MM.1S (cell line): ENCODE measurements at regions not wholly inside any gene's neighbourhood (a gene's known extent, or its start where the extent isn't known, plus 50 kb on each side); places are given as distances from the start of the nearest gene placed in this dataset.

Experiments used
- DNase-seq: peaks from one replicate; pipeline ENCODE4 v3.0.0-alpha.2; 2015
- H2AFZ ChIP-seq: fragments of 300-600 bp; sonication (generic); 2 replicates; pipeline ENCODE4 v1.6.0; 2016; ENCODE audit warnings: antibody characterized with exemption, low read length
- H3F3A ChIP-seq: fragments of 300-600 bp; sonication (generic); 2 replicates; pipeline ENCODE4 v1.6.1; 2016; ENCODE audit warnings: mild to moderate bottlenecking, antibody characterized with exemption, low read length, moderate library complexity, mixed read lengths; ENCODE audit not compliant: insufficient read depth
- H3K27ac ChIP-seq: fragments of 300-600 bp; sonication (generic); 2 replicates; pipeline ENCODE4 v1.5.1; 2016; ENCODE audit warnings: mild to moderate bottlenecking, low read length
- H3K27me3 ChIP-seq: fragments of 300-600 bp; sonication (generic); replicated peaks from 2 replicates; pipeline ENCODE4 v1.6.0; 2016; ENCODE audit warnings: low read length; ENCODE audit not compliant: insufficient read depth
- H3K36me3 ChIP-seq: fragments of 300-600 bp; sonication (generic); replicated peaks from 2 replicates; pipeline ENCODE4 v1.6.1; 2016; ENCODE audit warnings: mild to moderate bottlenecking, low read length, mixed read lengths; ENCODE audit not compliant: insufficient read depth
- H3K4me1 ChIP-seq: fragments of 300-600 bp; sonication (generic); 2 replicates; pipeline ENCODE4 v1.6.1; 2016; ENCODE audit warnings: low read length, mixed read lengths
- H3K4me2 ChIP-seq: fragments of 300-600 bp; sonication (generic); 2 replicates; pipeline ENCODE4 v1.6.0; 2016; ENCODE audit warnings: low read depth, low read length
- H3K4me3 ChIP-seq: fragments of 300-600 bp; sonication (generic); 2 replicates; pipeline ENCODE4 v1.5.1; 2016; ENCODE audit warnings: low read length, mixed read lengths
- H3K79me2 ChIP-seq: fragments of 300-600 bp; sonication (generic); 2 replicates; pipeline ENCODE4 v1.6.1; 2016; ENCODE audit warnings: mixed run types, low read length, mixed read lengths
- H3K9ac ChIP-seq: fragments of 300-600 bp; sonication (generic); 2 replicates; pipeline ENCODE4 v1.6.1; 2016; ENCODE audit warnings: low read length, mixed read lengths
- H3K9me2 ChIP-seq: fragments of 300-600 bp; sonication (generic); replicated peaks from 2 replicates; pipeline ENCODE4 v1.6.1; 2016; ENCODE audit warnings: mild to moderate bottlenecking, low read length, mixed read lengths; ENCODE audit not compliant: insufficient read depth
- H3K9me3 ChIP-seq: fragments of 300-600 bp; sonication (generic); replicated peaks from 2 replicates; pipeline ENCODE4 v1.6.1; 2016; ENCODE audit warnings: mild to moderate bottlenecking, low read length, mixed read lengths; ENCODE audit not compliant: insufficient read depth
- H4K20me1 ChIP-seq: fragments of 300-600 bp; sonication (generic); 2 replicates; pipeline ENCODE4 v1.6.1; 2016; ENCODE audit warnings: mild to moderate bottlenecking, low read length, moderate library complexity, mixed read lengths; ENCODE audit not compliant: insufficient read depth
- EZH2 ChIP-seq: fragments of 300-600 bp; sonication (generic); optimal IDR thresholded peaks from 2 replicates; pipeline ENCODE3; 2017; ENCODE audit warnings: low read depth, mild to moderate bottlenecking, antibody characterized with exemption, low read length, mixed read lengths
- EZH2phosphoT487 ChIP-seq: fragments of 300-600 bp; sonication (generic); IDR thresholded peaks from 2 replicates; pipeline ENCODE4 v1.6.1; 2018; ENCODE audit warnings: antibody characterized with exemption, low read length
- TF ChIP-seq, protein P1 (sequence below): fragments of 300-600 bp; sonication (generic); IDR thresholded peaks from 2 replicates; pipeline ENCODE4 v1.5.1; 2016; ENCODE audit warnings: antibody characterized with exemption, low read length, mixed read lengths

DNA sequence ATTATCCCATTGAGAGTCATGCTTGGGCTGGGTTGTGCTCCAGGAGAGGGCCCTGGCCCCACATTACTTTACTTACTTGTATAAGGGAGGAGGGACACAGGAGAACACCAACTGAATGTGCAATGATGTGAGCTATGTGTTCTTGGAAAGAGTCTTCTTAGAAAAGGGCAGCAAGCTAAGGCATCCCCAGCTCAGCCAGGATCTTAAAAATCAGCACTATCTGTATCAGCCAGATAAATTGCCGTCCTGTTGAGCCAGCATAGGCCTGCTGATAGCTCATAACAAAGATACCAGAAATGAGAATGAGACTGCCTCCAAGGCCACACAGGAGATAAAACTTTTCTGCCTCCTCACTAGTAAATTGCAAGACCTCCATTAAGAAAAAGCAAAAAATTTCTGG, 357.5 kb downstream of the CAAP1 start:
- no peaks in the 10 kb centered on the region for H3K9me2 ChIP-seq
- no peak overlapping the region for H2AFZ ChIP-seq
- H3K9me3 ChIP-seq, result no peaks in the 10 kb centered on the region
- TF ChIP-seq EZH2, result no peak
- TF ChIP-seq, protein P1, sequence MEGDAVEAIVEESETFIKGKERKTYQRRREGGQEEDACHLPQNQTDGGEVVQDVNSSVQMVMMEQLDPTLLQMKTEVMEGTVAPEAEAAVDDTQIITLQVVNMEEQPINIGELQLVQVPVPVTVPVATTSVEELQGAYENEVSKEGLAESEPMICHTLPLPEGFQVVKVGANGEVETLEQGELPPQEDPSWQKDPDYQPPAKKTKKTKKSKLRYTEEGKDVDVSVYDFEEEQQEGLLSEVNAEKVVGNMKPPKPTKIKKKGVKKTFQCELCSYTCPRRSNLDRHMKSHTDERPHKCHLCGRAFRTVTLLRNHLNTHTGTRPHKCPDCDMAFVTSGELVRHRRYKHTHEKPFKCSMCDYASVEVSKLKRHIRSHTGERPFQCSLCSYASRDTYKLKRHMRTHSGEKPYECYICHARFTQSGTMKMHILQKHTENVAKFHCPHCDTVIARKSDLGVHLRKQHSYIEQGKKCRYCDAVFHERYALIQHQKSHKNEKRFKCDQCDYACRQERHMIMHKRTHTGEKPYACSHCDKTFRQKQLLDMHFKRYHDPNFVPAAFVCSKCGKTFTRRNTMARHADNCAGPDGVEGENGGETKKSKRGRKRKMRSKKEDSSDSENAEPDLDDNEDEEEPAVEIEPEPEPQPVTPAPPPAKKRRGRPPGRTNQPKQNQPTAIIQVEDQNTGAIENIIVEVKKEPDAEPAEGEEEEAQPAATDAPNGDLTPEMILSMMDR, result no peak
- no peak for TF ChIP-seq EZH2phosphoT487
- H3K79me2 ChIP-seq, result no peaks in the 10 kb centered on the region
- H3K27ac ChIP-seq, result no peak overlapping the region
- no peaks in the 10 kb centered on the region for H3K36me3 ChIP-seq
- DNase-seq, result no peak
- H3F3A ChIP-seq, result no peaks in the 10 kb centered on the region
- H3K4me3 ChIP-seq, result no peak overlapping the region
- no peak overlapping the region for H3K4me2 ChIP-seq
- H3K9ac ChIP-seq, result no peak overlapping the region
- no peaks in the 10 kb centered on the region for H3K27me3 ChIP-seq
- no peaks in the 10 kb centered on the region for H4K20me1 ChIP-seq
- no peaks in the 10 kb centered on the region for H3K4me1 ChIP-seq

DNA sequence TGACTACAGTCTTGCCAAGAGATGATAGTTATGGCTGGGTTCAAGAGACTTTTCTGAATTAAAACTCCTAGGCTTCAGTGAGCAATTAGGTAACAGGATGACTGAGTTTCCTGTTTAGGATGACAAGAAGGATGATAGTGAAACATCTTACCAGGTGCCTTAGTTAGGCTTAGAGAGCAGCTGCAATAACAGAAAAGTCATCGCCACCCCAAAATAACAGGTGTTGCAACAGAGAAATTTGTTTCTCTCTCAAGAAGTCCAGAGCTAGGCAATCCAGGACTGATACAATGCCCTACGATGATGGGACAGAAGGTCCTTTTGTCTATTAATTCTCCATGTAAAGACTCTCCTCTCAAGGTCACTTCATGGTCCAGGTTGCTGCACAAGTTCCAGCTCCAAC, 361.8 kb downstream of the CAAP1 start:
- H3K27me3 ChIP-seq, result no peaks in the 10 kb centered on the region
- H2AFZ ChIP-seq, result no peak overlapping the region
- no peaks in the 10 kb centered on the region for H3K36me3 ChIP-seq
- no peaks in the 10 kb centered on the region for H3K9me3 ChIP-seq
- no peaks in the 10 kb centered on the region for H3F3A ChIP-seq
- no peaks in the 10 kb centered on the region for H4K20me1 ChIP-seq
- H3K4me2 ChIP-seq, result no peak overlapping the region
- no peak overlapping the region for H3K9ac ChIP-seq
- TF ChIP-seq EZH2phosphoT487, result no peak
- TF ChIP-seq EZH2, result no peak
- TF ChIP-seq, protein P1, result no peak
- no peak for DNase-seq
- H3K4me3 ChIP-seq, result no peak overlapping the region
- H3K79me2 ChIP-seq, result no peaks in the 10 kb centered on the region
- H3K9me2 ChIP-seq, result no peaks in the 10 kb centered on the region
- H3K4me1 ChIP-seq, result no peaks in the 10 kb centered on the region
- no peak overlapping the region for H3K27ac ChIP-seq

DNA sequence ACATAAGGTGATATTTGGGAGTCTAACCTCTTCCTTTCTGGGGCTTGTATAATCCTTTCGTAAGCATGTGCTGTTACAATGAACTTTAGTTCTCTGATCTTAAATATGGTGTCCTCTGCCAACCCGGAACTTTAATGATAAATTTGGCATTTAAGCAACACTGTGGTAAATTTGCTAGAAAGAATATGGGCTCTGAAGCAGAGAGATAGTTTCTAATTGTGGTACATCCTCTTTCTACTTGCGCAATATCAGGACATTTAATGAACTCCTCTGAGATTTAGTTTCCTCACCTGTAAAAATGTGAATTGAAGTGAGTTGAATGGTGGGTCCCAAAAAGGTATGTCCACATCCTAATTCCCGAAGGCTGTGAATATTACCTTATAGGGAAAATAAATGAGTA, 364.7 kb downstream of the CAAP1 start:
- Histone ChIP-seq H2AFZ (no peak overlapping the region), H3K4me2 (no peak overlapping the region), H3K4me3 (no peak overlapping the region), H3F3A (no peaks in the 10 kb centered on the region), H3K27ac (no peak overlapping the region), H3K27me3 (no peaks in the 10 kb centered on the region), H3K9ac (no peak overlapping the region), H3K9me3 (no peaks in the 10 kb centered on the region), H4K20me1 (no peaks in the 10 kb centered on the region), H3K9me2 (no peaks in the 10 kb centered on the region), H3K79me2 (no peaks in the 10 kb centered on the region), H3K36me3 (no peaks in the 10 kb centered on the region), H3K4me1 (no peaks in the 10 kb centered on the region)
- DNase-seq, result no peak
- TF ChIP-seq EZH2phosphoT487, result no peak
- no peak for TF ChIP-seq EZH2
- TF ChIP-seq, protein P1, result no peak

DNA sequence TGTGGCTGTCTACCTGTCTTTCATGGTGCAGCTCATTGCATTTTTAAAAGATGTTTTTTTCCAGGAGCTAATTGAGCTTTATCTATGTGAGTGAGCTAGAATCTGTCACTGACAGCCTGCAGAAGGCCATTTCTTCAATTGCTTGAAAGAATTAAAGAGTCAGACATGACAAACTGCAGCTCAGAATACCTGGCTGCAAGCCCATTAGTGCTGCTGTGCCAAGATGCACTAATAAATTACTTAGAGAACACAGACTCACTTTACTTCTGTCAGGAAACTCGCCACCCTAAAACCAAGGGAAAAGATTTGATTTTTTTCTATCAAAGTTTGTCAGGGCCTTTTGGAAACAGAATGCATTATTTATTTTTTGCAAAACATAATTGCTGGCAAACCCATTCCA, 368.3 kb downstream of the CAAP1 start:
- H3K9me2 ChIP-seq, result no peaks in the 10 kb centered on the region
- no peak overlapping the region for H3K4me3 ChIP-seq
- no peak overlapping the region for H3K9ac ChIP-seq
- no peaks in the 10 kb centered on the region for H3K9me3 ChIP-seq
- no peaks in the 10 kb centered on the region for H3F3A ChIP-seq
- no peaks in the 10 kb centered on the region for H3K27me3 ChIP-seq
- no peaks in the 10 kb centered on the region for H4K20me1 ChIP-seq
- H3K79me2 ChIP-seq, result no peaks in the 10 kb centered on the region
- H3K36me3 ChIP-seq, result no peaks in the 10 kb centered on the region
- H3K27ac ChIP-seq, result no peak overlapping the region
- no peak overlapping the region for H3K4me2 ChIP-seq
- no peak overlapping the region for H2AFZ ChIP-seq
- H3K4me1 ChIP-seq, result no peaks in the 10 kb centered on the region
- TF ChIP-seq EZH2, result no peak
- TF ChIP-seq EZH2phosphoT487, result no peak
- TF ChIP-seq, protein P1, result no peak
- no peak for DNase-seq
